ENCODE measurements at regions not wholly inside any gene's neighbourhood (a gene's known extent, or its start where the extent isn't known, plus 50 kb on each side); places are given as distances from the start of the nearest gene placed in this dataset.
"Not testable (repeated sequence)": the region's sequence is repeated elsewhere in the genome, so short reads cannot be mapped to it uniquely, and the experiment has no call there.

DNA sequence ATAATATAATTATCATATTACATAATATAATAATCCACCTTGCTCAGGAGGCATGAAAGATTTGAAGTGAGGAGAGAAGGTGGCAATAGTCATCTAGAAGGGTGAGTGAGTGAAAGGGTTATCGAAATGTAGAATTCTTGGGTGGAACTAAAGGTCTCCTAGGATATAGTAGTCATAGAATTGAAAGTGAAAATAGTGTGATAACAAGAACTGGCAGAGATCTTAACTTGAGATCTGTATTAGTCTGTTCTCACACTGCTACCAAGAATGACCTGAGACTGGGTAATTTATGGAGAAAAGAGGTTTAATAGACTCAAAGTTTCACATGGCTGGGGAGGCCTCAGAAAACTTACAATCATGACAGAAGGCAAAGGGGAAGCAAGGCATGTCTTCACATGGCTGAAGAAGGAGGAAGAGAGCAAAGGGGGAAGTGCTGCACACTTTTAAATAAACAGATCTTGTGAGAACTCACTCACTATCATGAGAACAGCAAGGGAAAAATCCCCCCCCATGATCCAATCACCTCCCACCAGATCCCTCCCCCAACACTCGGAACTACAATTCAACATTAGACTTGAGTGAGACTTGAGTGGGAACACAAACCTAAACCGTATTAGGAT is 351.5 kb downstream of the NR4A2 start:
- Histone ChIP-seq H3K36me3 (no peaks in the 10 kb centered on the region), H3K27ac (no peak overlapping the region), H3K4me3 (no peak overlapping the region), H3K27me3 (no peaks in the 10 kb centered on the region), H3K9me3 (no peaks in the 10 kb centered on the region), H3K4me1 (no peaks in the 10 kb centered on the region)
- DNase-seq: no peak
- TF ChIP-seq, protein P1, sequence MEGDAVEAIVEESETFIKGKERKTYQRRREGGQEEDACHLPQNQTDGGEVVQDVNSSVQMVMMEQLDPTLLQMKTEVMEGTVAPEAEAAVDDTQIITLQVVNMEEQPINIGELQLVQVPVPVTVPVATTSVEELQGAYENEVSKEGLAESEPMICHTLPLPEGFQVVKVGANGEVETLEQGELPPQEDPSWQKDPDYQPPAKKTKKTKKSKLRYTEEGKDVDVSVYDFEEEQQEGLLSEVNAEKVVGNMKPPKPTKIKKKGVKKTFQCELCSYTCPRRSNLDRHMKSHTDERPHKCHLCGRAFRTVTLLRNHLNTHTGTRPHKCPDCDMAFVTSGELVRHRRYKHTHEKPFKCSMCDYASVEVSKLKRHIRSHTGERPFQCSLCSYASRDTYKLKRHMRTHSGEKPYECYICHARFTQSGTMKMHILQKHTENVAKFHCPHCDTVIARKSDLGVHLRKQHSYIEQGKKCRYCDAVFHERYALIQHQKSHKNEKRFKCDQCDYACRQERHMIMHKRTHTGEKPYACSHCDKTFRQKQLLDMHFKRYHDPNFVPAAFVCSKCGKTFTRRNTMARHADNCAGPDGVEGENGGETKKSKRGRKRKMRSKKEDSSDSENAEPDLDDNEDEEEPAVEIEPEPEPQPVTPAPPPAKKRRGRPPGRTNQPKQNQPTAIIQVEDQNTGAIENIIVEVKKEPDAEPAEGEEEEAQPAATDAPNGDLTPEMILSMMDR (IDR thresholded peaks at IDR 0.05): no peak
- TF ChIP-seq POLR2A (IDR thresholded peaks at IDR 0.05): no peak
- intact Hi-C loops (cut with DNase I): no loop called here
- 76 to 82% methylated on average over 3 of the region's 3 CpGs for WGBS, 2 donors

DNA sequence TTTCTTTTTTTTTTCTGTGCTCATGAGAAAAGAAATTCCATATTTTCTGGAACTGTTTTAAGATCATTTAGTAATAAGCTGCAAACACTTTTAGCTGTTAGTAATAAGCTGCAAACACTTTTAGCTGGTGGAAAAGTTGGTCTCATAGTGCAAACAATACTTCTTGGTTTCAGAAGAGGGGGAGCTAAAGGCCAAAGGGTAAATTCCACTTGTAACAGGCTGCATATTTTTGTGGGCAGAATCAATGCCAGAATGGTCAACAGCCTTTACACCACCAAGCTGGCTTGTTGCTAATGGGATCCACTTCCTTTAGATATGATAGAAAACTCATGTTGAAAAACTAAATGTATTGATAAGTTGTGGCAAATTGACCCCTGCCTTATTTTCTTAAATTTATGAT is 356.8 kb downstream of the NR4A2 start:
- no peaks in the 10 kb centered on the region for H3K4me1 ChIP-seq
- intact Hi-C loops (cut with DNase I): no loop called here
- H3K27me3 ChIP-seq: no peaks in the 10 kb centered on the region
- TF ChIP-seq, protein P1 (IDR thresholded peaks at IDR 0.05): no peak
- TF ChIP-seq POLR2A (IDR thresholded peaks at IDR 0.05): no peak
- no peaks in the 10 kb centered on the region for H3K36me3 ChIP-seq
- H3K4me3 ChIP-seq: no peak overlapping the region
- no peaks in the 10 kb centered on the region for H3K9me3 ChIP-seq
- no peak for DNase-seq
- no peak overlapping the region for H3K27ac ChIP-seq

DNA sequence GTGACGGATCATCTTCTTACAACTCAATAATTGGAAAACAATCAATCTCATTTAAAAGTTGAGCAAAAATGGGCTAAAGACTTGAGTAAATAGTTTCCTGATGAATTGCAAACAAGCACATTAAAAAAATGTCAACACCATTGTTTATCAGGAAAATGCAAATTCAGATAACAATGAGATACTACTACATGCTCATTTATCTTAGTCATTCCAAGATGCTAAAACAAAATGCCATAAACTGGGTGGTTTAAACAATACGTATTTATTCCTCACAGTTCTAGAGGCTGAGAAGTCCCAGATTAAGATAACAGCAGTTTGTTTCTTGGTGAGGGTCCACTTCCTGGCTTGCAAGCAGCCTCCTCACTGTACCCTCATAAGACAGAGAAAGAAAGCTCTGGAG is 359.6 kb downstream of the NR4A2 start:
- no peaks in the 10 kb centered on the region for H3K27me3 ChIP-seq
- H3K4me3 ChIP-seq: no peak overlapping the region
- H3K4me1 ChIP-seq: no peaks in the 10 kb centered on the region
- no peaks in the 10 kb centered on the region for H3K36me3 ChIP-seq
- H3K27ac ChIP-seq: no peak overlapping the region
- DNase-seq: no peak
- 61 to 85% methylated on average over 2 of the region's 2 CpGs for WGBS, 2 donors
- TF ChIP-seq POLR2A (IDR thresholded peaks at IDR 0.05): no peak
- TF ChIP-seq, protein P1 (IDR thresholded peaks at IDR 0.05): no peak
- no peaks in the 10 kb centered on the region for H3K9me3 ChIP-seq
- intact Hi-C loops (cut with DNase I): no loop called here

DNA sequence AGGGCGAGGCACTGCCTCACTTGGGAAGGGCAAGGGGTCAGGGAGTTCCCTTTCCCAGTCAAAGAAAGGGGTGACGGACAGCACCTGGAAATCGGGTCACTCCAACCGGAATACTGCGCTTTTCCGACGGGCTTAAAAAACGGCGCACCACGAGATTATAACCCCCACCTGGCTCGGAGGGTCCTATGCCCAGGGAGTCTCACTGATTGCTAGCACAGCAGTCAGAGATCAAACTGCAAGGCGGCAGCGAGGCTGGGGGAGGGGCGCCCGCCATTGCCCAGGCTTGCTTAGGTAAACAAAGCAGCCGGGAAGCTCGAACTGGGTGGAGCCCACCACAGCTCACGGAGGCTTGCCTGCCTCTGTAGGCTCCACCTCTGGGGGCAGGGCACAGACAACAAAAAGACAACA is 366.5 kb downstream of the NR4A2 start:
- H3K27me3 ChIP-seq; H3K4me1 ChIP-seq; intact Hi-C loops (cut with DNase I); H3K9me3 ChIP-seq; H3K27ac ChIP-seq; DNase-seq; H3K4me3 ChIP-seq; H3K36me3 ChIP-seq: not testable (repeated sequence)
- WGBS, 2 donors: 71% methylated on average over 5 of the region's 18 CpGs; no CpG with 5 or more reads in 1 of the 2 donors

DNA sequence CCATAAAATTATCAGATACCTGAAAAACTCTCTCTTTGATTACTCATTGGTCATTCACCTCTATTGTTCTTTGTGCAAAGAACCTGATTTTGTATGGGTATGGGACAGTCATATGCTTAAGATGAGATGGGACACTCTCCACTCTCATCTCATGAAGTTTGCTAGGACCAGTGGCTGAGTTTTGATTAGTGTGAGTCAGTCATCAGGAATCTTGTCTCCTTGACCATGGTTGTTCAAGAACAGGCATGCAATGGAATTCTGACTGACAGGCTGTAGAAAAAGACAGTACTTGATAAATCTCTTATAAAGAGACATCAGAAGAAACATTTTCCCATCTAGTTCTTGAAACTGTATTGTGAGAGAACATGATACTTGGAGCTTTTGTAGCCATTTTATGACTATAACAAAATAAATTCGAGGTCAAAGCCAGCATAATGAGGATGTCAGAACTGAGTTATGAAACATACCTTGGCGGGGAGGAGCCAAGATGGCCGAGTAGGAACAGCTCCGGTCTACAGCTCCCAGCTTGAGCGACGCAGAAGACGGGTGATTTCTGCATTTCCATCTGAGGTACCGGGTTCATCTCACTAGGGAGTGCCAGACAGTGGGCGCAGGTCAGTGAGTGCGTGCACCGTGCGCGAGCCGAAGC is 367.0 kb downstream of the NR4A2 start:
- TF ChIP-seq, protein P1 (IDR thresholded peaks at IDR 0.05): no peak
- TF ChIP-seq POLR2A (IDR thresholded peaks at IDR 0.05): no peak
- no peaks in the 10 kb centered on the region for H3K36me3 ChIP-seq
- no peaks in the 10 kb centered on the region for H3K9me3 ChIP-seq
- 78 to 90% methylated on average over 7 to 14 of the region's 14 CpGs for WGBS, 2 donors
- H3K4me1 ChIP-seq: no peaks in the 10 kb centered on the region
- no peaks in the 10 kb centered on the region for H3K27me3 ChIP-seq
- no peak overlapping the region for H3K4me3 ChIP-seq
- DNase-seq: no peak
- H3K27ac ChIP-seq: no peak overlapping the region
- intact Hi-C loops (cut with DNase I): no loop called here
